NCI-H1417 treated with DMSO at 0.1 percent for 48 hours (cell line): ENCODE measurements at regions not wholly inside any gene's neighbourhood (a gene's known extent, or its start where the extent isn't known, plus 50 kb on each side); places are given as distances from the start of the nearest gene placed in this dataset.
"Not testable (repeated sequence)": the region's sequence is repeated elsewhere in the genome, so short reads cannot be mapped to it uniquely, and the experiment has no call there.

Experiments
- DNase-seq: peaks from one replicate; lab custom pipeline; 2025; lab: John Stamatoyannopoulos, UW

DNA sequence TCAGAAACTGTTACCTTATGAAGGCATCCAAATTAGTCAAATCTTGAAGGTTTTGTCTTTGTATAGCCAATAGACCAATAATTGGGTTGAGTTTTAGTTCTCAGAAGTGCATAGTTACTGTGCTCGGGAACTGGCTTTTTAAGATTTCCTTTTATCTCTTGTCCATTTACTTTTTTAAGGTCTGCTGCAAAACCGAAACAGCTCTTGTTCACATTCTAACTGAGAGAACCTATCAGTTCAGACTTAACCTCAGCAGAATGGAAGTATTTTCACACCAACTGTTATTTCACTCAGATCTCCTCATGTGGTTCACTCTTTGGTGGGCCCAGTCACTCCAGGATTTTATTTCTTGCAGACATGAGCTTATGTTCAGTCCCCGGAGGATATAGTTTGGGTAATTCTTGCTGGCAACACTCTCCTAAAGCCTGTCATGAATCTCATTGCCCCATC, 55.5 kb downstream of the TPBG start:
- no peak for DNase-seq

DNA sequence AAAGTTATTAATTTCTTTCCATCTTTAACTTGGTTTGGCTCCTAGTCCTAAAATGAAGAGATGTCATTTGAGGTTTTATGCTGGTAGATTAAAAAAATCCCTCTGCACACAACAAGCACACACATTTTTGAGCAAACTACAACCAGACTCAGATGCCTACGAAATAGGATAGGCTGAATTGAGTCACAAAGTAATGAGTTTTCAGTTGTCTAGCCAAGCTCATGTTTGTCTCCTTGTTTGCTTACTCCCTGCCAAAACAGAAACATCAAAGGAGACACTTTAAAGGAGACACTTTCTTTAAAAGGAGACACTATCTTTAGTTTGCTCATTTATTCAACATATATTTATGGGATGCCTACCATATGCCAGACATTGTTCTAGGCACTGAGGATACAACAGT, 56.2 kb downstream of the TPBG start:
- DNase-seq = no peak

DNA sequence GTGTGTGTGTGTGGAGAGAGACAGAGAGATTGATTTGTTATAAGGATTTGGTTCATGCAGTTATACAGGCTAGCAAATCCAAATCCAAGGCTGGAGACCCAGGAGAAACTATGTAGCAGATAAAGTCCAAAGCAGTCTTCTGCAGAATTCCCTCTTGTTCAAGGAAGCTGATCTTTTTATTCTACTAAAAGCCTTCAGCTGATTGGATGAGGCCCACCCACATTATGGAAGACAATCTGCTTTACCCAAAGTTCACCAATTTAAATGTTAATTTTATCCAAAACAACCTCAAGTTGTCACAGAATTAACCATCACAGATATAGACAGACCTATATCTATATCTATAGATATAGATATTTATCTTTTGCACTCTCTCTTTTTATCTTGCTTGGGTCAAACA, 67.0 kb downstream of the TPBG start:
- no peak for DNase-seq

DNA sequence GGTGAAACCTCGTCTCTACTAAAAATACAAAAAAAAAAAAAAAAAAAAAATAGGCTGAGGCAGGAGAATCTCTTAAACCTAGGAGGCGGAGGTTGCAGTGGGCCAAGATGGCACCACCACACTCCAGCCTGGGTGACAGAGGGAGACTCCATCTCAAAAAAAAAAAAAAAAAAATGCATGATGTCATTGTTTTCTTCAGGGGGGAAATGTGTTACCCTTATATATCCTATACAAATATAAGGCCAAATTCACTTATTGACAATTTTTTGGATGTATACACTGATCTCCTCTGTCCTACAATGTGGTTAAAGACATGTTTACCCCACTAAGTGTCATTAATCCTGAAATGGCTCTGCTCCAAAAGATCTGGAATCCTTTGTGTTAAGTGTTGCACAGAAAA, 73.1 kb downstream of the TPBG start:
- DNase-seq = no peak

DNA sequence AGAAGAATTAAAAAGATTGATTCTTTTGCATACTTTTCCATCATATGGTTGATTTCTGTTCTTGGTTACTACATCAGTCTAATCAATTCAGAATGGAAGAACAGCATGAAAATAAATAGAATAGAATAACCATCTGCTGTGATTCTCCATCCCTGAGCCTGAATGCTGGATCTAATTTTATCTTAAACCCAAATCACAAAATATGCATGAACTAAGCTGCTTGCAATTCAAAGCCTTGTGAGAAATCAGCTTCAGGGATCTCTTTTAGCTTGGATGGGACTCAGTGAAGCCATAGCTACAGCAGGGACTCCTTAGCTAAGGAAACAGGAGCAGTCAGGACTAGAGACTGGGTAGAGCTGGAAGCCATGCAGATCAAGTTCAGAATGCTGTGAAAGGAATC, 74.1 kb downstream of the TPBG start:
- DNase-seq = no peak

DNA sequence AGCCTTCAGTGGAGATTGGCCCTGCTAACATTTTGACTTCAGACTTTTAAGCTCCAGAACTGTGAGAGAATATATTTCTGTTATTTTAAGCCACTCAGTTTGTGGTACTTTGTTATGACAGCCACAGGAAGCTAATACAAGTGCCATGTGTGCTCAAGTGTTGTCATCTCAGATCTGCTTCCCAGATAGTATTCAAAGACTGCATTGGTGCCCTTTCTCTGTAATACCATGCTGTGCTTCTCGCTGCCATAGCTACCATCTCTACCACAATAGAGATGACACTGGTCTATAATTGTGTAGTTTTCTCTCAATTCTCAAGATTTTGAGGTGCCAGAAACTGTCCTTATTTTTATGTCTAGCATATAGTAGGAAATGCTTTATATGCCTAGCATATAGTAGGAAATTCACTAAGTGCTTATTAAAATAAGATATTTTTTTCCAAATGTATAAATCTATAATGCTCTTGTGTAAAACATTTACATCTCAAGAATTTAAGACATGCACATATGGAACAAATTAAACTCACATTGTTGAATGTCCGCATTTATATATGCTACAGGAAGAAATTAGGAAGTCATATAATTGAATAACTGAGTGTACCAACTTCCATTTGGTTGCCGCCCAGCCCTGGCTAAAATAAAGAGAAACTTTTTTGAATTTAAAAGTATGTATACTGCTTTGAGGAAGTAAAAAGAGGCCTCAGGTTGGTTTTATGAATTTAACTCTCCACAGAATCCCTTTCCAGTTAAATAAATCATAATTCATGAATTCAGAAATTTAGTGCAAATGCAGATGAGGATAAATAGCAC, 77.6 kb downstream of the TPBG start:
- no peak for DNase-seq

DNA sequence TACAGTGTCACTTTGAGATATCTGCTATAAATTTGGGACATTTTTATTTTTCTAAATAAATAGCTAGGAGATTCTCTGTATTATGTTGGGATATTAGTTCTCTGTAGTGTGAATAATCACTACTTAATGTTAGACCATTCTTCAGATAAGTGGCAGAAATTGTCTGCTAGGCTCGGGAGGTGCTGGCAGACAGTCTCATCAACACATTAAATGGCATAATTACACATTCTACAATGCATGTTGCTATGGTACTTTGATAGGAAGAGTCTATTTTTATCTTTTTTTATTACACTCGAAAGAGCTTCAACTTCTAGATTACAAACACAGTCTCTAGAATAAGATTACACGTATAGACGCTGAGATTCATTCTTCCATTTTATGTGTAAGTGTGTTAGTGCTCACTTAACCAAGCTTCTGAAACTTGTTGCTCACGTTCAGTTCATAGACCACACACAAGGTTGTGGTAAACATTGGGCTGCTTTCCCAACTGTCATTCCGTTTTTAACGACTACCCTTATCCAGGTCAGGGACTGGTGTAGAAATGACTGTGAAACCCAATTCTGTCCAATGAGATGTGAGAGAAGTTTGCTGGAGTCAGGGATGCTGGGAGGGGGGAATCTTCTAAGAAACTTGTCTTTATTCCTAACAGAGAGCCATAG, 78.6 kb downstream of the TPBG start:
- no peak for DNase-seq

DNA sequence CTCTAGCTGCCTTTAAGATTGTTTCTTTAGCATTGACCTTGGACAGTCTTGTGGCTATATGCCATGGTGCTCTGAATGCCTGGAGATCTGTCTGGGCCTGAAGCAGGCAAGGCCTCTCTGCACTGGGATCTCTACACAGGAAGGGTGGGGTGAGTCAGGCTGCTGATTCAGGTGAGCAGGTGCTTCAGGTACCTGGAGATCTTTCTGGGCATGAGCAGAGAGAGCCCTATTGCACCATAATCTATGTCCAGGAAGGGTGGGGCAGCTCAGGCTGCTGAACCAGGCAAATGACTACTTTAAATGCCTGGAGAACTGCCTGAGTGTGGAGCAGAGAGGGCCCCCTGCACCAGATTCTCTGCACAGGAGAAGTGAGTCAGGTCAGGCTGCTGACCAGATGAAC, 94.5 kb downstream of the TPBG start:
- no peak for DNase-seq

DNA sequence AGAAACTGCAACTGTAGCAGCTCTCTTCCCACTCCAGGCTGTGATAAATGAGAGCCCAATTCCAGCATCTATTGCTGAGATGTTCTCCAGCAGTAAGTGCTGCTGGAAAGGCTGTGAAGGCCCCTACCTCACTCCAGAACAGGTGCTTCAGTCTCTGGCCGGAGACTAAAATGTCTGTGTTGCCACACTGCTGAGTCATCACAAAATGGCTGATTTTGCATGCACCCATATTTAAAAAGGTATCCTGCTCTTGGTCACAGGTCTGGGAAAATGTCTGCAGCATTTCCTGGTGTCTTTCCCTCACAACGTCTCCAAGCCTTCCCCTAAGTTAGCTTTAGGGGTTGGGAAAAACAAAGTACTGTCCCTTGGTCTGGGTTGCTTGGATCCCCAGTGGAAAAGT, 95.1 kb downstream of the TPBG start:
- no peak for DNase-seq

DNA sequence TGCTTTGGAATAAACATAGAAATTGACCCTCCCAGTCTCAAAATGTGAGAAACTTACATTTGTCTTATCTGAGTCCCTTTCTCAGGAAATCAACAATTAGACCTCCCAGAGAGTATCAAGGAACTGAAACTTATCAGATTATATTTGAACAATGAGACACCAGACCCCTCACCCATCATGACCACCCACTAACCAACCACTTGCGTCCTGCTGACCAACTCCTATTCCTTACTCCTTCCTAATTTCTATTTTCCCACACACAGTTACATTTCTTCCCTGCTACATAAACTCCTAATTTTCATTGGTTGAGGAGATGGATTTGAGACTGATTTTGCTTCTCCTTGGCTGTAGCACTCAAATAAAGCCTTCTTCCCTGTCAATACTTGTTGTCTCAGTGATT, 97.9 kb downstream of the TPBG start:
- DNase-seq = no peak

DNA sequence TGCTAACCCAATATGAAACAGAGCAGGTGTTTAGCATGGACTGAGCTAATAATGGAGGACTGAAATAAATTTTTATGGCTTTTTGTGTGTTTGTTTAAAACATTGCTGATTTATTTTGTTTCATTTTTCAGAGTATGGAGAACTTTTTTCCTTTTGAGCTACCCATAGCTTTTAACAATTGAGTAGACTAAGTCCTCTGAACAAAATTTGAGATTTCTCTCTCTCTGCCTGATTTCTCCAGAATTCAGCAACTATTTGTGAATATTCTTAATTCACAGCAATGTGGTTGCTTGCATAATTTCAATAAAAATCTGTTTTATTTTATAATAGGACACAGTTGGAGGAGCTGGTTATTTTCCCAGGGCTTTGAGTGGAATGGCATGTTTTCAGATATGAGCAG, 103.7 kb downstream of the TPBG start:
- DNase-seq = no peak

DNA sequence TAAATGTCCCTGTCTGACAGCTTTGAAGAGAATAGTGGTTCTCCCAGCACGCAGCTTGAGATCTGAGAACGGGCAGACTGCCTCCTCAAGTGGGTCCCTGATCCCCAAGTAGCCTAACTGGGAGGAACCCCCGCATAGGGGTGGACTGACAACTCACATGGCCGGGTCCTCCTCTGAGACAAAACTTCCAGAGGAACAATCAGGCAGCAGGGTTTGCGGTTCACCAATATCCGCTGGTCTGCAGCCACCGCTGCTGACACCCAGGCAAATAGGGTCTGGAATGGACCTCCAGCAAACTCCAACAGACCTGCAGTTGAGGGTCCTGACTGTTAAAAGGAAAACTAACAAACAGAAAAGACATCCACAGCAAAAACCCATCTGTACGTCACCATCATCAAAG, 106.5 kb downstream of the TPBG start:
- not testable (repeated sequence) for DNase-seq

DNA sequence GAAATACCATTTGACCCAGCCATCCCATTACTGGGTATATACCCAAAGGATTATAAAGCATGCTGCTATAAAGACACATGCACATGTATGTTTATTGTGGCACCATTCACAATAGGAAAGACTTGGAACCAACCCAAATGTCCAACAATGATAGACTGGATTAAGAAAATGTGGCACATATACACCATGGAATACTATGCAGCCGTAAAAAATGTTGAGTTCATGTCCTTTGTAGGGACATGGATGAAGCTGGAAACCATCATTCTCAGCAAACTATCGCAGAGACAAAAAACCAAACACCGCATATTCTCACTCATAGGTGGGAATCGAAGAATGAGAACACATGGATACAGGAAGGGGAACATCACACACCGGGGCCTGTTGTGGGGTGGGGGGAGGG, 111.5 kb downstream of the TPBG start:
- DNase-seq = not testable (repeated sequence)

DNA sequence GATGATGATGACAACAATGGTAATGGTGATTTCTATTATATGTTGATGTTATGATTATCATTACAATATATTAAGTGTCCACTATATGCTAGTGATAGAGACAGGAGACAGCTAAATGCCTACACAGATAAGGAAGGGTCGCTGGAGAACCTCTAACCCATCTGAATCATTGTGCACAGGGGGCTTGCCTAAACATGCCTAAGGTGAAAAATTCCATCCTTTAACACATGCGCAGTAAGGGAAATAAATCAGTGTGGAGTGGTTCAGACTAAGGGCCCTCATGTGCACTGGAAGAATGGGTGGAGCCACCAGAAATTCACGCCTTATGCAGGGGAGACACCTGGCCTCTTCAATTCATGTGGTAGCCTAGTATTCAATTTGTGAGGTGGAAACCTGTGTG, 120.4 kb downstream of the TPBG start:
- DNase-seq = no peak

DNA sequence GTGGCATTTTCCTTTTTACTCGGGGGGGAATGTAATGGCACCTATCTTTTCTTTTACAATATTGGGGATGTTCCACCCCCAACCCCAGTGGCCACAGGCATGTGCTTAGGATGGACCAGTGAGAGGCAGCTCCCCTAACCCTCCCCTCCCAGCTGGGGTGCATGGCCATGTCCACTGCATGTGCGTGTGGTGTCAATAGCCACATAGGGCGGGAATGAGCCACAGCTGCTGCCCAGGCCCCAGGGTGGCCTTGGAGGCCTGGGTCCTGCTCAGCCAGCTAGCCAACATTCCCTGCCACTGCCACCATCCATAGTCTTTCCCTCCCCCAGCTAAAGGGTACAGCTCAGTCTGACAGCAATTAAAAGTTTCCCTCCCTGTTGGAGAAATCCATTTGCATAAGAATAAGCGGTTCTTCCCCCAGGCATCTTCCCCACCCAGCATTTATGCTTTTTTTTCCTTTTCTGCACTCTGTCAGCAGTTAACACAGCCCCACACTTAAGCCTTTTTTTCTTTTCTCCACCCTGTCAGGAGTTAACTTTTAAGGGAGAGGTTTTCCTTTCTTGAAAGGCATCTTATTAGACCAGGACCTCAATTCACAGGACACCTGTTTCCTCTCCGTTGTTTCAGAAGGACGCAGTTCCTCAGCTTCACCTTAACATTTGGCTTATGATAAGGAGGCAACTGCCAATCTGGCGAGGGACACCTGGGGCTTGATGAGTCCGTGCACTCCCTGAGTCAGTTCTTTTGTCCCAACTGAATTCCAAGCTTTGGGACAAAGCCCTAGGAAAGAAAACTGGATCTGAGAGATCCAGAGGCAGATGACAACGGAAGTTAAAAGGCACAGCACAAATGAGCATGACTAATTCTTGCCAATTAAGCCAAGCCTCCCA, 121.4 kb downstream of the TPBG start:
- no peak for DNase-seq

DNA sequence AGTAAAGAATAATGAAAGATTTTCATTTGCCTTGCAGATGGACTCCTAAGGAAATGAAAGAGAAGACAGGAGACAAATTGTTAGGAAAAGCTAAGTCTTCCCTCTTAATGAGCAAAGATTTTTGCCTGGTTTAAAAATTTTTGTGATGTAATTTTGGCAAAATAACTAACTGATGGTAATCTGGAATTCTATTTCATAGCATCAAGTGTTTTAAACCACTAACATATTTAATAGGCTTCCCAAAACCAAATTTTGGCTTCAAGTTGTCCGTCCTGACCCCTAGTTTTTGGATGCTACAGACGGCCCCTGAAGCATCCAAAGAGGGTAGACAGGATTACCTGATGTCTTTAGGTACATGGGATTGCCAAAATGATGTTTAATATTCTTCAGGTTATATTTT, 124.3 kb downstream of the TPBG start:
- no peak for DNase-seq

DNA sequence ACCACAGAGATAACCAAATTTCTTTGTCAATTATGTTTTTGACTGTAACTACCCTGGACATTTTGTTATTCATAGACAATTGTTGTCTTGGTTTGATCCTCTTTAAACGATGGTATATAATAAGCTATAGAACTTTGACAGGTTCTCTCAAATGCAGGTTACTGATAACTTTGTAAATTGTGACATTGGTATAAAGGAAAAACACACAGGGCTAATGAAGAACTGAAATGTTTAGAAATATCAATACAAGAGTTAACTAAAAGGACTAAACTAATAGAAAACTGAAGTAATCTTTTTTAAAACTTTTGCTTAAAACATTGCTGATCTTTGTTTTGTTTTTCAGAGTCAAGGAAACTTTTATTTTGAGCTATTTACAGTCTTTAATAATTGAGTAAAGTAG, 124.8 kb downstream of the TPBG start:
- no peak for DNase-seq

DNA sequence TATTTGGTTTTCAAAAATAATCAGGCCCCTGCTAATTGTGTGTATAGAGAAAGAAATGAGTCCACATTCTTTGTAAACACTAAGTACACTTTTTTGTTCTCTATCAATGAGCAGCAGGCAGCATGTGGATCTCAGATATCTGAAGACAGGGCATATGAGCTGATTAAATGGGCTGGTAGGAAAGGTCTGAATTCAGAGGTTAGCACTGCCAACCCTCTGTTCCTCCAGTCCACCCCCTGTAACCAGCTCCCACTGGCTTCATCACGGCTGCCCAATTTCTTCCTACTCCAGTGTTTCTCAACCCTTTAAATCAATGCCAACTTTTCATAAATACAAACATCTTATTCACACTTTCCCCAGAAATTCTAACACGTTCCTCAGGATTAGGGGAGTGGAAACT, 128.5 kb downstream of the TPBG start:
- DNase-seq = no peak

DNA sequence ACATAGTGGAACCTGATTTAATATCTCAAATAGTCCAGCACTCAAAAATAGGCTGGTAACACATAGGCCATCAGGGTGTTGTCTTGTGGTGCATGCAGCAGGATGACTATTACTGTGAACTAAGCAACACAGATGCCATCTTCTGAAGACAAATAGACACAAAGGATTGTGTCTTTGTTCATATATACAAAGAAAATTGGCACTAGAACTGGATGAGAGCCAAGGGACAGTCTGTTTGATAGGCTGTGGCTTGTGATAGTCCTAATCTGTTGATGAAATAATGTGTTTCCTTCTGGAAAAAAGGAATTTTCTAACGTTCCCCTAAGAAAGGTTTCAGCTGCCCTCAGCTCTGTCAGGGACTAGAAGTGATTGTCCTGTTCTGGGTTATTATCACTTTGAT, 129.8 kb downstream of the TPBG start:
- no peak for DNase-seq

DNA sequence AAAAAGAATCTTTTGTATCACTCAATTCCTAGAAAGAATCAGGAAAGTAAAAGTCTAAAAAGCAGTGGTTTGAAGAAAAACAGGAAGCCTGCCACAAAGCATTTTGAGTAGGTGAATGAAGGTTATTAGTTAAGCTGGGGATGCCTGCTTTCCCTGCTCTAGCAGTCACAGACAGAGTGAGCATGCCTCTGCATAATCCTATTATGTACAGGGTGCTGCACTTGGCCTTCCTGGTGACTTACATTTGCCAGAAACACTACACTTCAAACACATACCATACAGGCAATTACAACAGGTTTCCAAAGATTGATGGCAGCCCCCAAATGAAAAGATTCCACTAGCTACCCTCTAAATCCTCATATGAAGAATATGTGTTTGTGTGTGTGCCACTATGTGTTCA, 130.8 kb downstream of the TPBG start:
- DNase-seq = no peak

DNA sequence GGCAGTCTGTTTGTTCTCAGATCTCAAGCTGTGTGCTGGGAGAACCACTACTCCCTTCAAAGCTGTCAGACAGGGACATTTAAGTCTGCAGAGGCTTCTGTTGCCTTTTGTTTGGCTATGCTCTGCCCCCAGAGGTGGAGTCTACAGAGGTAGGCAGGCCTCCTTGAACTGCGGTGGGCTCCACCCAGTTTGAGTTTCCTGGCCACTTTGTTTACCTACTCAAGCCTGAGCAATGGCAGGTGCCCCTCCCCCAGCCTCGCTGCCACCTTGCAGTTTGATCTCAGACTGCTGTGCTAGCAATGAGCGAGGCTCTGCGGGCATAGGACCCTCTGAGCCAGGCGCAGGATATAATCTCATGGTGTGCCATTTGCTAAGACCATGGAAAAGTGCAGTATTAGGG, 138.3 kb downstream of the TPBG start:
- DNase-seq = not testable (repeated sequence)

DNA sequence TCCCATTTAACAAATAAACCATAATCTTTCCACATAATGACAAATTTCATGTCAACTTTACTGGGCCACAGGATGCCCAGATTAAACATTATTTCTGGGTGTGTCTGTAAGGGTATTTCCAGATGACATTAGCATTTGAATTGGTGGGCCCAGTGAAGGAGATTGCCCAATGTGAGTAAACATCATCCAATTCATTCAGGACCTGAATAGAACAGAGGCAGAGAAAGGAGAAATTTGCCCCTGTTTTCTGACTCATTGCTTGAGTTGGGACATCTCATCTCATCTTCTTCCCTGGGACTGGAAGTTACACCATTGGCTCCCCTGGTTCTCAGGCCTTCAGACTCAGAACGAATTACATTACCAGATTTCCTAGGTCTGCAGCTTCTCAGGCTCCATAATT, 142.9 kb downstream of the TPBG start:
- no peak for DNase-seq

DNA sequence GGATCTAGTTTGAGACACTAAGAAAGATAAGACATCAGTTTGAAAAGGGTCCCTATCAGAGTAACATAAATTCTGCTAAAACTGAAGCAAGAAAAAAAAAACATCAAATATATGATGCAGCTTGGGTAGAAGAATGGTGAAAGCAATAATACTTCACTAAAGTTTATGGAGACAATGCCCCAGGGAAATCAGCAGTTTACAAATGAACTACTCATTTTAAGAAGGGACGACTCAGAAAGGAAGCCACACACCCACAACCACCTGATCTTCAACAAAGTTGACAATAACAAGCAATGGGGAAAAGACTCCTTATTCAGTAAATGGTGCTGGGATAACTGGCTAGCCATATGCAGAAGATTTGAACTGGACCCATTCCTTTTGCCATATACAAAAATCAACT, 143.5 kb downstream of the TPBG start:
- DNase-seq = no peak
